OCI-LY7 (cell line): ENCODE measurements at regions not wholly inside any gene's neighbourhood (a gene's known extent, or its start where the extent isn't known, plus 50 kb on each side); places are given as distances from the start of the nearest gene placed in this dataset.

ENCODE experiments used
- BruUV-seq: library from RNA; stranded (reverse); fragments of 400-500 nt; replicated peaks from 2 replicates; lab custom pipeline; 2021; lab: Mats Ljungman, UMichigan
- CTCF ChIA-PET: fragments of 300-600 bp; sonication (Branson Sonifier 250); formaldehyde crosslinking; loops from one replicate; lab custom pipeline; 2022; ENCODE audit warnings: antibody characterized with exemption; ENCODE audit not compliant: unreplicated experiment; lab: Charles Lee
- POLR2A ChIA-PET: fragments of 300-600 bp; sonication (Branson Sonifier 250); formaldehyde crosslinking; loops from one replicate; lab custom pipeline; 2022; ENCODE audit warnings: antibody characterized with exemption; lab: Charles Lee
- DNase-seq: peaks from one replicate; pipeline ENCODE4 v3.0.0-alpha.2; 2015; ENCODE audit warnings: low spot score
- H2AFZ ChIP-seq: fragments of 200-600 bp; sonication (generic), shearing (Covaris generic); 2 replicates; pipeline ENCODE4 v1.6.1; 2014; ENCODE audit warnings: mild to moderate bottlenecking, antibody characterized with exemption, low read length, moderate library complexity
- H3K27ac ChIP-seq: fragments of 200-600 bp; sonication (generic); 2 replicates; pipeline ENCODE4 v1.5.1; 2014; ENCODE audit warnings: mixed run types, low read depth, mild to moderate bottlenecking, moderate library complexity, low read length, inconsistent platforms; ENCODE audit not compliant: poor library complexity, severe bottlenecking
- H3K36me3 ChIP-seq: fragments of 200-600 bp; sonication (generic); 2 replicates; pipeline ENCODE4 v1.6.1; 2014; ENCODE audit warnings: mild to moderate bottlenecking, antibody characterized with exemption, low read length, moderate library complexity, mixed read lengths; ENCODE audit not compliant: insufficient read depth
- H3K4me1 ChIP-seq: fragments of 200-600 bp; sonication (generic); 2 replicates; pipeline ENCODE4 v1.5.1; 2014; ENCODE audit warnings: mild to moderate bottlenecking, low read length; ENCODE audit not compliant: insufficient read depth, poor library complexity, severe bottlenecking
- H3K4me2 ChIP-seq: fragments of 200-600 bp; sonication (generic); 2 replicates; pipeline ENCODE4 v1.6.1; 2014; ENCODE audit warnings: mild to moderate bottlenecking, low read length
- H3K4me3 ChIP-seq: fragments of 200-600 bp; sonication (generic); 2 replicates; pipeline ENCODE4 v1.5.1; 2014; ENCODE audit warnings: mild to moderate bottlenecking, low read depth, low read length; ENCODE audit not compliant: poor library complexity, severe bottlenecking
- H3K79me2 ChIP-seq: fragments of 200-600 bp; sonication (generic); 2 replicates; pipeline ENCODE4 v1.6.1; 2016; ENCODE audit warnings: low read depth, mild to moderate bottlenecking, low read length, moderate library complexity, mixed read lengths; ENCODE audit not compliant: insufficient read depth
- H3K9me2 ChIP-seq: fragments of 200-600 bp; sonication (generic); 2 replicates; pipeline ENCODE4 v1.6.1; 2016; ENCODE audit warnings: mild to moderate bottlenecking, low read length, mixed read lengths; ENCODE audit not compliant: insufficient read depth
- H3K9me3 ChIP-seq: fragments of 200-600 bp; sonication (generic); 2 replicates; pipeline ENCODE4 v1.6.1; 2014; ENCODE audit warnings: mild to moderate bottlenecking, mixed run types, low read length, mixed read lengths
- H4K20me1 ChIP-seq: fragments of 200-600 bp; sonication (generic); 2 replicates; pipeline ENCODE4 v1.6.1; 2014; ENCODE audit warnings: mild to moderate bottlenecking, antibody characterized with exemption, low read length, moderate library complexity, mixed read lengths; ENCODE audit not compliant: insufficient read depth
- EZH2phosphoT487 ChIP-seq: fragments of 200-600 bp; sonication (generic); IDR thresholded peaks from 2 replicates; pipeline ENCODE4 v1.6.1; 2018; ENCODE audit warnings: low read depth, borderline replicate concordance, mild to moderate bottlenecking, mixed run types, antibody characterized with exemption, low read length, moderate library complexity, mixed read lengths
- intact Hi-C: fragments of 100-400 bp; cut with micrococcal nuclease; formaldehyde crosslinking; loops from one replicate; pipeline ENCODE4 v1.10.0; 2022; ENCODE audit not compliant: unreplicated experiment
- TF ChIP-seq, protein P1 (sequence below): fragments of 200-600 bp; sonication (generic); conservative IDR thresholded peaks from 2 replicates; pipeline ENCODE4 v1.5.1; 2014; ENCODE audit warnings: mild to moderate bottlenecking, antibody characterized with exemption, low read length, moderate library complexity, mixed read lengths

DNA sequence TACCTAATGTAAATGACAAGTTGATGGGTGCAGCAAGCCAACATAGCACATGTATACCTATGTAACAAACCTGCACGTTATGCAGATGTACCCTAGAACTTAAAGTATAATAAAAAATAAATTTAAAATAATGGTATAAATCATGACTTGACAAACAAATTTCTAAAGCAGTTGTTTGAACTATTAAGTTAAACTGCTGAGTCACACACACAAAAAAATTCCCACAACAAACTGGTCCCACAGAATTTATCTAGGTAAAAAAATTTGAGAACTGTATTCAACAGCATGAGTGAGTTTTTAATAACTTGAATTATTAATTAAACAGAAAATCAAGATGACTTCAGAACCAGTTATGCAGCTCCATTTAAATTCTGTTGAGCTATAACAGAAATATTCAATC, 186.0 kb upstream of the SOX6 start:
- ChIA-PET CTCF (no interaction called here), POLR2A (no interaction called here)
- no peak overlapping the region for H3K27ac ChIP-seq
- no peaks in the 10 kb centered on the region for H3K4me1 ChIP-seq
- H2AFZ ChIP-seq = no peak overlapping the region
- DNase-seq = no peak
- no peaks in the 10 kb centered on the region for H3K79me2 ChIP-seq
- H3K4me3 ChIP-seq = no peak overlapping the region
- TF ChIP-seq, protein P1, sequence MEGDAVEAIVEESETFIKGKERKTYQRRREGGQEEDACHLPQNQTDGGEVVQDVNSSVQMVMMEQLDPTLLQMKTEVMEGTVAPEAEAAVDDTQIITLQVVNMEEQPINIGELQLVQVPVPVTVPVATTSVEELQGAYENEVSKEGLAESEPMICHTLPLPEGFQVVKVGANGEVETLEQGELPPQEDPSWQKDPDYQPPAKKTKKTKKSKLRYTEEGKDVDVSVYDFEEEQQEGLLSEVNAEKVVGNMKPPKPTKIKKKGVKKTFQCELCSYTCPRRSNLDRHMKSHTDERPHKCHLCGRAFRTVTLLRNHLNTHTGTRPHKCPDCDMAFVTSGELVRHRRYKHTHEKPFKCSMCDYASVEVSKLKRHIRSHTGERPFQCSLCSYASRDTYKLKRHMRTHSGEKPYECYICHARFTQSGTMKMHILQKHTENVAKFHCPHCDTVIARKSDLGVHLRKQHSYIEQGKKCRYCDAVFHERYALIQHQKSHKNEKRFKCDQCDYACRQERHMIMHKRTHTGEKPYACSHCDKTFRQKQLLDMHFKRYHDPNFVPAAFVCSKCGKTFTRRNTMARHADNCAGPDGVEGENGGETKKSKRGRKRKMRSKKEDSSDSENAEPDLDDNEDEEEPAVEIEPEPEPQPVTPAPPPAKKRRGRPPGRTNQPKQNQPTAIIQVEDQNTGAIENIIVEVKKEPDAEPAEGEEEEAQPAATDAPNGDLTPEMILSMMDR = no peak
- TF ChIP-seq EZH2phosphoT487 = no peak
- no peaks in the 10 kb centered on the region for H3K9me2 ChIP-seq
- H3K9me3 ChIP-seq = no peaks in the 10 kb centered on the region
- BruUV-seq = no TSS peak
- H3K4me2 ChIP-seq = no peak overlapping the region
- H4K20me1 ChIP-seq = no peaks in the 10 kb centered on the region
- intact Hi-C loops = no loop called here
- H3K36me3 ChIP-seq = no peaks in the 10 kb centered on the region

DNA sequence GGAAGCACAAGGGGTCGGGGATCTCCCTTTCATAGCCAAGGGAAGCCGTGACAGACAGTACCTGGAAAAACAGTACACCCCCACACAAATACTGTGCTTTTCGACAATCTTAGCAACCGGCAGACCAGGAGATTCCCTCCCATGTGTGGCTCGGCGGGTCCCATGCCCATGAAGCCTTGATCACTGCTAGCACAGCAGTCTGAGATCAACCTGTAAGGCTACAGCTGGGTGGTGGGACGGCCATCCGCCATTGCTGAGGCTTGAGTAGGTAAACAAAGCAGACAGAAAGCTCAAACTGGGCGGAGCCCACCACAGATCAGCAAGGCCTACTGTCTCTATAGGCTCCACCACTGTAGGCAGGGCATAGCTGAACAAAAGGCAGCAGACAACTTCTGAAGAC, 180.2 kb upstream of the SOX6 start:
- H3K4me3 ChIP-seq = no peak overlapping the region
- H3K27ac ChIP-seq = no peak overlapping the region
- ChIA-PET POLR2A (no interaction called here), CTCF (no interaction called here)
- H3K36me3 ChIP-seq = no peaks in the 10 kb centered on the region
- H3K9me2 ChIP-seq = no peaks in the 10 kb centered on the region
- BruUV-seq = no TSS peak
- no peaks in the 10 kb centered on the region for H3K79me2 ChIP-seq
- intact Hi-C loops = no loop called here
- no peaks in the 10 kb centered on the region for H4K20me1 ChIP-seq
- H3K9me3 ChIP-seq = no peaks in the 10 kb centered on the region
- DNase-seq = no peak
- H3K4me2 ChIP-seq = no peak overlapping the region
- no peaks in the 10 kb centered on the region for H3K4me1 ChIP-seq
- H2AFZ ChIP-seq = no peak overlapping the region
- TF ChIP-seq, protein P1 = no peak

DNA sequence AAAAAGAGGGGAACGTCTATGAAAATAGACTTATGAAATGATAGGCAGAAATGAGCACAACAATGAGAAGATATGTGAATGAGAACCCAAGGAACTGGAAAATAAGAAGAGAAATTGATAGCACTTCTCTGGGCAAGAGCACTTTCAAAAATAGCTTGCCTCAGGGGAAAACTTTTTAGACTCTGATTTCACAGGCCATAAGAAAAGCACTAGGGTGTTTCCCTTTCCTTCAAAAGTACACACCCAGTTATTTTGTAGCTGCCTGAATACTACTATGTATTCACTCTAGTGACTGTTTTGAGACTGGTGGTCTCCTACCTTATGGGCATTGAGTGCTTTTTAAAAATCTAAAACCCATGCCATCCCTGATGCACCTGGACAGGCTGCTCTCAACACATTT, 172.3 kb upstream of the SOX6 start:
- H3K79me2 ChIP-seq = no peaks in the 10 kb centered on the region
- H3K9me2 ChIP-seq = no peaks in the 10 kb centered on the region
- H3K36me3 ChIP-seq = no peaks in the 10 kb centered on the region
- H3K4me3 ChIP-seq = no peak overlapping the region
- POLR2A ChIA-PET = interaction anchor here (1.0 kb wide), 1 partner anchor 61 kb away, joined by 3 read pairs; no protein-coding TSS in a partner anchor
- H3K4me2 ChIP-seq = no peak overlapping the region
- H4K20me1 ChIP-seq = no peaks in the 10 kb centered on the region
- no peak overlapping the region for H2AFZ ChIP-seq
- DNase-seq = no peak
- H3K27ac ChIP-seq = no peak overlapping the region
- intact Hi-C loops = no loop called here
- no peaks in the 10 kb centered on the region for H3K9me3 ChIP-seq
- BruUV-seq = no TSS peak
- CTCF ChIA-PET = no interaction called here
- TF ChIP-seq, protein P1 = no peak
- TF ChIP-seq EZH2phosphoT487 = no peak
- no peaks in the 10 kb centered on the region for H3K4me1 ChIP-seq
